Midbrain (tissue), 1 donor: ENCODE measurements at regions not wholly inside any gene's neighbourhood (a gene's known extent, or its start where the extent isn't known, plus 50 kb on each side); places are given as distances from the start of the nearest gene placed in this dataset.

Source experiments
- DNase-seq: peaks from one replicate; lab custom pipeline; 2025; lab: John Stamatoyannopoulos, UW

DNA sequence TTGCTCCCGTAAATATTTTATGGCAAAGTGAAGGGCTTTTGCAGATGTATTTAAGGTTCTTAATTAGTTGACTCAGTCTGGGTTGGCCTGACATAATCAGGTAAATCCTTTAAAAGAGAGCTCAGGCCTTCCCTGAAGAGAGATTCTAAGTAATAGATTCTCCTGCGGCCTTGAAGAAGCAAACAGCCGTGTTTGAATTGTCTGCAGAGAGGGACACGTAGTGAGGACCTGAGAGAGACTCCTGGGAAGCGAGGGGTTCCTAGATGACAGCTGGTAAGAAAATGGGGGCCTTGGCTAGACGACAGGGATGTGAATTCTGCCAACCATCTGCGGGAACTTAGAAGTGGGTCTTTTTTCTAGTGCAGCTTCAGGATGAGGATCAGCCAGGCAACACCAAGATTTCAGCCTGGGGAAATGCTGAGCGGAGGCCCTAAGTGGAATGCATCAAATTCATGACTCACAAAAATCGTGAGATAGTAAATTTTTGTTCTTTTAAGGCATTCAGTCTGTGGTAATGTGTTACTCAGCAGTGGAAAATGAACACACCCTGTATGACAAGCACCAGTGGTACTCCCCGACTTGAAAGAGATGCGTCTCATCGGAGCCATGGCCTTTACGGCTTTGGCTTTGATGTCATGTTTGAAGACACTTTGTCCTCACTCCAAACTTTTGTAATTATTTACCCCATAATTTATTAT is 62.1 kb upstream of the SMIM21 start:
- DNase-seq = no peak

- no peak for DNase-seq
Observed at GRCh38 chr18:75483662-75484061, 56.2 kb upstream of the SMIM21 start.

DNA sequence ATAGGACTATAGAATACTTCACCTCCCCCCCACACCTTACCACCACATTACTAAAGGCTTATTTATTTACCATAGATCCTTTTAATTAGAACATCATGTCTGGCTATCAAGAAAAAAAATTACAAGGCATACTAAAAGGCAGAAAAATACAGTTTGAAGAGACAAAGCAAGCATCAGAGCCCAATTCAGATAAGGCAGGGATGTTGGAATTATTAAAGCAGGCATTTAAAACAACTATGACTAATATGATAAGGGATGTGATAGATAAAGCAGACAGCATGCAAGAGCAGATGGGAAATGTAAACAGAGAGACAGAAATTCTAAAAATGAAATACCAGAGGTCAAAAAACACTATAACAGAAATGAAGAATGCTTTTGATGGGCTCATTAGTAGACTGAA is 55.4 kb upstream of the SMIM21 start:
- no peak for DNase-seq

- no peak for DNase-seq
Observed at GRCh38 chr18:75480487-75480886, 53.0 kb upstream of the SMIM21 start.

DNA sequence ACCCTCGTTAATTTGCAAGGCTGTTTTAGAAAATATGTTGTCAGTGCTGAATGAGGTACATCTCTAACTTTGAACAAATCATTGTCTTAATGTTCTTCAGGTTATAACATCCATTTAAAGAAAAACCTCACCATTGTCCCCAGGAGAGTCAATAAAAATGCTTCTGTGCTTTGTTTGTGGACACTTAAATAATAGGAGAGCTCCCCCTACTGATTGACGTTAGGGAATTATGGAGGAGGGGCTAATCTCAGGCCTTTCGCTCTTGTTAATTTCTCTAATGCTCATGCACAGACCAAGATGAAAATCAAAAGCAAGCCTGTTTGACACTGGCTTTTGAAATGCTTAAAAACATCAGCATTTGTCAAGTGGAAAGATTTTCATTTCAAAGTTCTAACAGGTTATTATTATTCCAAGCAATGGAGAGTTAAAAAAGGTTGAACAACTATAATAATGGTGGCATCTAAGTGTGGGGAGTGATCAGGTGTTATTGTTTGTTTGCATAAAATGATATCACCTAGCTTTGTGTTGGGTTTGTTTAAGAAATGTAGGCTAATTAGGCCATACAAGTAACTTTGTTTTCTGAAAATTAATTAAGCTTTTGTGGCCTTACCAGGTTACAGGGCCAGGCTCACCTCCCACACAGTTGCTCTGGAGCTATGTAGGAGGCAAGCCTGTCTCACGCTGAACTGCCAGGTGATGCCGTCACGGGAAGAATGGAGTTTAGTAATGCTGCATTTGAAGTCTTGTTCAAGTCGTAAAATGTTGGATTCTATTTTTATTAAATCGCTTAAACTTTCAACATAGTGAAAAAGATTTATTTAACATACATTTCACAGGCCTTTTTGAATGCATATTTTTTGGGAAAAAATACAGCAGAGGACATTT is 51.7 kb upstream of the SMIM21 start:
- peak; percentile 52 for DNase-seq

- no peak for DNase-seq
Observed at GRCh38 chr18:75477900-75478299, 50.4 kb upstream of the SMIM21 start.
